Ishikawa (cell line): ENCODE measurements at regions not wholly inside any gene's neighbourhood (a gene's known extent, or its start where the extent isn't known, plus 50 kb on each side); places are given as distances from the start of the nearest gene placed in this dataset.

ENCODE experiments used
- EGR1 ChIP-seq: IDR thresholded peaks from 2 replicates; pipeline ENCODE4 v1.6.1; 2012
- YY1 ChIP-seq: IDR thresholded peaks from 2 replicates; pipeline ENCODE4 v1.6.1; 2012; ENCODE audit warnings: low read depth

GRCh38 chr5:89893546-89893945 is 516.0 kb downstream of the CETN3 start:
- TF ChIP-seq EGR1 (no peak), YY1 (no peak)
